HG02759 (cell line): ENCODE measurements at regions not wholly inside any gene's neighbourhood (a gene's known extent, or its start where the extent isn't known, plus 50 kb on each side); places are given as distances from the start of the nearest gene placed in this dataset.

Experiments
- ATAC-seq: cut with Tn5 transposase; IDR thresholded peaks from one replicate; pipeline ENCODE4 v1.9.1; 2021; ENCODE audit warnings: mild to moderate bottlenecking, moderate library complexity; ENCODE audit not compliant: unreplicated experiment

DNA sequence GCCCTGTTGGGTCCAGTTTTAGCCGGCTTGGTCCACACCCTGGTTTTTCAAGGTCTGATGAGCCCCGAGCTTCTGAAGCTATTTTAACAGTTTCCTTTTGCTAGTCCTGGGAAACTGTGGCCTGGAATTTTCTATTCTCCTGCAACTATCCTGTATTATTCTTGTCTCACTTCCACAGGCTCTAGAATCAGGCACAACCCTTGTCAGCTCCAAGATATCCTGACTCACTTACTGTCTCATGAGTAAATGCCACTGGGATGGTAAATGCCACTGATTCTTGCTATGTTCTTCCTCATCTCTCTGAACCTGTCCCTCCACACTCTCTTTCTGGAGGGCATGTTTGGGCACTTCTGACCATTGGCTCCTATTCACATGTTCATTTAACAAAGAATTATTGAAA is 611.5 kb upstream of the IGFBP3 start:
- no peak for ATAC-seq

DNA sequence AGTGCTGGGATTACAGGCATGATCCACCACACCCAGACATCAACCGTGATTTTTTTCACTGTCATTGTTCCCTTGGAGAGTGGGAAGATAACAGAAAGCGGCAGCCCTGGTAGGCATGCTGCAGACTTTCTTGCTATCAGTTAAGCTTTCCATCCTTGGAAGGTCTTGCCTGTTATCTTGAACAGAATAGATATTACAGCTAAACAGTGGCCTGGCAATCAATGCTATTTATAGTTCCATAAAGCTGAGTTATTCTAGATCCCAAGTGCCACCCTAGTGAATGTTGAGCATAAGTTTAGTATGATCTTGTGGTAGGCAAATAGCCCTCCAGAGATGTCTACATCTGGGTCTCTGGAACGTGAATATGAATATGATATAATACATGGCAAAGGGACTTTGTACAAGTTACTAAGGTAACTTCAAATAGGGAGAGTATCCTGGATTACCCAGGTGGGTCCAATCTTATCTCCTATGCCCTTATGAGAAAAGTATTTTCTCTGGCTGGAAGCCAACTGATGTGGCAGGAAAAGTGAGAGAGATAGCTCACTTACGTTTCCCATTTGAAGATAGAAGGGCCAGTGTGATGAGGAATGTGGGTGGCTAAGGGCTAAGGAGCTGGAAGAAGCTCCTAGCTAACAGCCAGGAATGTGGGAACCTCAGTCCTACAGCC is 609.1 kb upstream of the IGFBP3 start:
- no peak for ATAC-seq

DNA sequence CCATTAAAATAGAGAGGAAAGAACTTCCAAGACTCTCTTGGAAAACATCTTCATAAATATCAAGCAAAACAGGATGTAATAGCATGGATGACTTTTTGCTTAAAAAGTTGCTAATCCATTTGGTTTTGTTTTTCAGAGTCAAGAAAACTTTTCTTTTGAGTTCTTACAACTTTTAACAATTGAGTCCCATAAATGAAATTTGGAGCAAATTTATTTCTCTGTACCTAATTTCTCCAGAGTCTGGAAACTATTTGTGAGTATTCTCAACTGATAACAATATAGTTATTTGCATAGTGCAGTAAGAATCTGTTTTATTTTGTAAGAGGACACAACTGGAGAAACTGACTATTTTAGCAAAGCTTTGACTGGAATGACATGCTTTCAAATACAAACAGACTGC is 606.3 kb upstream of the IGFBP3 start:
- ATAC-seq = no peak

DNA sequence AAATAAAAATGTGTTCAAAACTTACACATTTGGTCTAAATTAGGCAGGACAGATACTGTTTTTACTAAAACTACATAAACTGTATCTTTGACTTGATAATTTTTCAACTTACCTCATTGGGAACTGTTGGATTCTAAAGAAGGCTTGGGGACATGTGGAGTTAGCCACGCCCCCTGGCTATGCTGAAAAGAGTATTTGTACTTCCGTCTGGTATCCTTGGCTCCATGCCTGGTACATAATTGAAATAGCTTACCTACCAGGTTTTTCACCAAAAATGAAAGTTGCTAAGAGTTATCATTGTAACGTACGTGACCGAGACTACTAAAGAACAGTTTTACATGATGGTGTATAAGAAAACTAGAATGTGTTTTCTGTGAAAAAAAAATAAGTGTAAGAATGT is 604.8 kb upstream of the IGFBP3 start:
- no peak for ATAC-seq

DNA sequence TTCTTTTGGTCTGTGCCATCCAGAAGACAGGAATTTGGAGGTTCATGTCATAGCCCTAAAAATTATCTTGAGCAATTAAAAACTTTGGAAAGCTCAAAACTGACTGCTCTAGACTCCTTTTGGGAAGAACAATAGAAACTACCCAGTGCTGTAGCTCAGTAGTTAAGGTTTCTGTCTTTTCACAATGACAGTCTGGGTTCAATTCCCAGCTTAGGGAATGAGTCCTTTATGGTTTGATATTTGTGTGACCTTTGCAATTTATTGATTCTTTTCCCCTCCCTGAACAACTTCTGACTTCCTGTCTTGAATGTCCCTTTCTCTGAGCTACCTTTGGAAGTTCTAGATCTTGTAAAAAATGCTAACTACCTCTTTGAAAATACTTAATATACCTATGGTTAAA is 603.3 kb upstream of the IGFBP3 start:
- no peak for ATAC-seq

DNA sequence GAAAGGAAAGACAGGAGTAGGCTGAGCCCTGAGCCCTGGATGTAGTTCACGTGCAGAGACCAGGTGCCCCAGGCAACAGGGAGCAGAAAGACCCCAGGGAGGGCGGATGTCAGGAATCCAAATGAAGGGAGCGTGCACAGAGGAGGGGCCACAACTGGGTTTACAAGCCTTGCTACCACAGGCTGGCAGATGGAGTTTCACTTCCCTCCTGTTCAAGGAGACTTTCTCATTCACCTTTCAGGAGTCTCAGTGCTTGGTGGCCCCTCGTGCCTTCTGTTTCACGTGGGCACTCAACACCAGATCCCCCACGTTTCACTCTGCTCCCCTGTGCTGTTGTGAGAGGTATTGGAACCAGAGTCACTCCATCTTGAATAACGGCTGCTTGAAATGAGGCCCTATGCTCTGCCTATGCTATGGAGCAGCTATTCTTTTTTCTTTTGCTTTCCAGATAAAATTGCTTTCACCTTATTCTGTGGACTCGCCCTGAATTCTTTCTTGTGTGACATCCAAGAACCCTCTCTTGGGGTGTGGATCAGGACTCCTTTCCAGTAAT is 601.4 kb upstream of the IGFBP3 start:
- ATAC-seq = no peak

DNA sequence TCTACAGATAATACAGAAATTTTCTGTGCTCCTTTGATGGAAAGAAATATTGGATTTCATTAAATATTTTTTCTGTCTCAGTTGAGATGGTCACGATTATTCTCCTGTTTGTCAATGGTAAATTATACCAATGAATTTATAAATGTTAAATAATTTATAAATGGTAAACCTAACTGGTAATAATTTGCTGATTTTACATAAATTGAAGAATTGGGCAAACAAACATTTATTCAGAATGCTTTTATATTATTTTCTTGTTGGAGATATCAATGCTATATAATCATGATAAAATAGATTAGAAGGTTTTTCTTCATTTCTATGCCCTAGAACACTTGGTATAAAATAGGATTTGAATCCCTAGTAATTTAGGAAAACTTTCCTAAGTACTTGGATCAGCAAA is 597.6 kb upstream of the IGFBP3 start:
- ATAC-seq = no peak

DNA sequence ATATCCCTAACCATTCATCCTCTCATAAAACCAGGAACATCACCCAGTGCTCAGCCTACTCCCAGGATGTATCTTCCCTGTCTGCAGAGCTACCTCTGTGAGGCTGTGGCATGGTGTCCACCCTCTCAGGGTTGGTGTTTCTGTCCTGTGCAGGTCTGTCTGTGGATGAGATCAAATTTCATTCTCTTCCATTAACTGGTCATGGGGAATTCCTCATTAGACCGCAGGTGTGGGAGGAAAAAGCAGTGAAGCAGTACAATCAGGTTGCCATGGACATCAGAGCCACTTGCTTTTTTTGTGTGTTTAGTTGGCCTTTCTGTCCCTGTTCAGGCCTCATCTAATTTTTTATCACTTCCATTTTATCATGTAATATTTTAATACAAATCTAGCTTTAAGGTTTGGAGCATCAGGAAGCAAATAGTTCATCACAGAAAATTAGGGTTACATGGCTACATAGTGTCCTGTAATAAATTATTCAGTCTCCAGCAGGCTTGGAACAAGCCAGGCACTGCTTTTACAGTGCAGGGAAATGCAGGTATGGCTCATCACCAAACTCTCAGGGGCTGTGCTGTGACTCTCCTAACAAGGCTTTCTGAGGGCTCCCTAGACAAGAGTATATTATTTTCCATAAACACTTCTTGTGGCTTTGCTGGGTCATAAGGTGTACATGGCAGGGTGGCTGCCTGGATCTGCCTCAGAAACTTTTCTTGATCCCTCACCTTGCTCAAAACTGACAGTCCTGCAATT is 594.9 kb upstream of the IGFBP3 start:
- ATAC-seq = no peak

DNA sequence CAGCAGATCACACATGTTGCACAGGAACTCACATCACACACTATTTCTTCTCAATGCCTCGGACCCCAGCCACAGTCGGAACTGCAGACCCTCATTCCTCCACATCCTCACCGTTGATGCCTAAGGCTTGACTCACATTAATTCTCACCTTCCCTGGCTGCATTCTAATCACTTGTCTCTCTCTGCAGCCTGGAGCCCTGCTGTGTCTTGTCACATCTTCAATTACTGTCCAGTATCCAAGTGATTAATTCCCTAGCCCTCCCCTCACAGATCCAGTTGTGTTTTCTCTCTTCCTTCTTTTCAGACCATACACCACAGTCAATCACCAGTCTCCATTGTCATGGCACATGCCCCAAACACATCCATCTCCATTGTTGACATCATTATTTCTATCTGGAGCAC is 592.4 kb upstream of the IGFBP3 start:
- no peak for ATAC-seq

DNA sequence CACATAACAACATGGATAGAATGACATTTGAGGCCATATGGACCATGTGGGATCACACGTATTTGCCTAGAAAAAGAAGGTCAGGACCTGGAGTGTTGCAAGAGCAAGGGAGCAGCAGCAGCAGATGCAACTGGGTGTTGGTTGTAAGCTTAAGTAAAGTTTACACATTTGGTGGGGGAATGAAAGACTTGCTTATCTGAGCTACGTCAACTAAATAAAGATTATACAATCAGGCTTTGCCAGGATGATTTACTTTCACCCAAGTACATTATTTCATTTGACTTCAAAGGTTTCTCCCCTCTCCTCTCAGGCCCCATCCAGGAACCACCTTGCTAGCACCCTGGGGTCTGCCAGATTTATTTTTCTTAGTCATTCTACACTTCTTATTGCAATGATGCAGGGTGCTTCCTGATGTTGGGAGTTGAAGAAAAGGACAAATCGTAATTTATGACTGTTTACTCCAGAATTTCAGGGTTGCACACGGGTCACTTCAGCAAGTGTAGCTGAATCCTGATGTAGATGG is 591.9 kb upstream of the IGFBP3 start:
- no peak for ATAC-seq

DNA sequence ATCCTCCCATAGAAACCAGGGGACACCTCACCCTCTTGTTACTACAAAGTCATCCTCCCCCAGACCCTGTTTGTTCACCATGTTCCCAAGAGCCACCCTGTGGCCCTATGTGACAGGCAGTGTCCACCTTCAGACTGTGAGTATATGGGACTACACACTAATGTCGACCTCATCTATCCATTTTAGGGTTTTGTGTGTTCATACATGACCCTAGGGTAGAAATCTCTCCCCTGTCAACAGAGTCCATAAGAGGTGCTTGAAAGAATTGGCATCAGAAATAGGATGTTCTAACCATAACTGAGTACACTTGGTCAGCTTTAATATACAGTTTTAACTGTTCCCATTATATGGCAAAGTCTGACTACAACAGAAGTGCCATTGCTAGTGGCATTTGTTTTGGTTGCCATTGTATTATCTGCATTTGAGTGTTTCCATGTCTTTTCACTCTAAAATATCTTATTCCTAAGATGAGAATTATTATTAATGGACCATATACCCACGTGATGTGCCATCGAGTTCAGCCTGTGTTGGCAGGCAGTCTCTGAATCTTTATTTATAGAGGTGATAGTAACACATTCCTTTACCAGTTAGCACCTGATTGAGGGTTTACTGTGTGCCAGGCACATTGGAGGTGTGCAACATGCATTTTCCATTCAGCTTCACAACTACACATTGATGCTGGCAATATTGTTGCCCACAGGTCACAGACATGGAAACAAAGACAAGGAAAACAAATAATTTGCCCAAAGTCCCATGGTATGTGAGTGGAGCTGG is 590.6 kb upstream of the IGFBP3 start:
- ATAC-seq = no peak

DNA sequence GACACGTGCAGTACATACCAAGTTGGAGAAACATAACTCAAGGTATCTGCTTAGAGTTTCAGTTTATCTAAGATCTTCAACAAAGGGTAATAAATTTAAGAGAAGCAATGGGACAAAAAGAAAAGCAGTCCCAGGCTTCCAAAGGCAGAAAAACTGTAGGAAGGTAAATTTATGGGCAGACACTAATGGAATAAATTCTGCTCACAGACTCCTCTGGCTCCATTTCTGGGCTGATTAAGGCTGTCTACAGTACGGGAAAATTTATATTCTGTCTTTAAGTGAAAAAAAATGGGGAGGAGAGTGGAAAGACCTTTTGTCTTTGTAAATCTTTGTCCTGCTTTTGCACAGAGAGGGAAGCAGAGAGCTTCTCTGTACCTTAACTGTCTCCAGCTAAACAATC is 587.5 kb upstream of the IGFBP3 start:
- no peak for ATAC-seq

DNA sequence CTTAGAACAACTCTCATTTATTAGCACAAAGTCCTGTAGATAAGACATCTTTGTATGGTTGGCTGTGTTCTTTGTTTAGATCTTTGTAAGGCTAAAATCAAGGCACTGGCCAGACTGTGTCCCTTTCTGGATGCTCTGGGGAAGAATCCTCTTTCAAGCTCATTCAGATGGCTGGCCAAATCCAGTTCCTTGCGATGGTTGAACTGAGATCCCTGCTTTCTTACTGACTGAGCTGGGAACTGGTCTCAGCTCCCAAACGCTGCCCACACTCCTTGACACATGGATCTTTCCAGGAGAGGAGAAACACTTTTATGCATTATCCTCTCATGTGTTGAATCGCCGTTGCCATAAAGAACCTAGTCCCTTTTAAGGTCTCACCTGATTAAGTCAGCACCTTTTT is 586.5 kb upstream of the IGFBP3 start:
- ATAC-seq = no peak

DNA sequence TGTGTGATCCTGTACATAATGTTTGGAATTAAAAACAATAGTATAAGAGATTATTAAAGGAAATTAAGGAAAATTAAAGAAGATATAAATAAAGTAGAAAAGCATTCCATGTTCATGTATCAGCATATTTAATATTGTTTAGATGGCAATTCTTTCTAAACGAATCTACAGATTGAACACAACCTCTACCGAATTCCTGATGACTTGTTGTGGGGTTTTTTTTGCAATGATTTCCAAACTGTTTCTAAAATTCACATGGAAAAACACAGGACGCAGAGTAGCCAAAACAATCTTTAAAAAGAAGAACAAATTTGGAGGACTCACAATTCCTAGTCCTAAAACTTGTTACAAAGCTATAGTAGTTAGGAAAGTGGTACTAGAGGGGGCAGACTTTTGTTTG is 573.4 kb upstream of the IGFBP3 start:
- ATAC-seq = no peak

DNA sequence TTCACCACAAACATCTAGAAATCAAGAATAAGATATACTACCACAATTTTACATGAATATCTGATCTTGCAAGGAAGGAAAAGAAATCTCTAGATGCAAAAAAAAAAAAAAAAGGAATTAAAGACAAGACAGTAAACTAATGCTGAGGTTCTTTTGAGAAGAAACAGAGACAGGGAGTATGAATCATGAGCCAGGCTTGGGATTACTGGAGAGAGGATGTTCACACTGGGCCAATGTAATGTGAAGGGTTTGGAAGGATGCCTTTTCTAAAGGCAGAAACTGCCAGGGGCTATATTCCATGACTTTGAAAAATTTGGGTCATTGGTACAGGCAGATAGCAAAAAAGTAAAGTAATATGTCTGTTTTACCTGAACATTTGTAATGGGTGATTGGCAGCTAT is 573.0 kb upstream of the IGFBP3 start:
- no peak for ATAC-seq

DNA sequence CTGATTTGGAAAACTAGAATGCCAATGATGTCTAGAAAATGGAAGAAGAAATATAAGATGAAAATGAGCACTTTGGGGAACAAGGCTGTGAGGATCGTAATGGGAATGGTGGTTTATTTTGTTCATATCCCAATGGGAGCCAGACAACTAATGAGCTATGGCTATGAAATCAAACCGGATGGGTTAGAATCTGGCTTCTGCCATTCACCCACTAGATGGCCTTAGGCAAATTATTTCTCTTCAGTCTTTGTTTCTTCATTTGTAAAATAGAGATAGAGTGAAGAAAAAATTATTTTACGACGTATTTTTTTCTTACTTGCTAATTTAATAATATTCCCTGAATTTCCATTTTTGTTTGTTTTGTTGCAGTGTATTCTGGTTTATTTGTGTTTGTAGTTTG is 572.1 kb upstream of the IGFBP3 start:
- no peak for ATAC-seq

DNA sequence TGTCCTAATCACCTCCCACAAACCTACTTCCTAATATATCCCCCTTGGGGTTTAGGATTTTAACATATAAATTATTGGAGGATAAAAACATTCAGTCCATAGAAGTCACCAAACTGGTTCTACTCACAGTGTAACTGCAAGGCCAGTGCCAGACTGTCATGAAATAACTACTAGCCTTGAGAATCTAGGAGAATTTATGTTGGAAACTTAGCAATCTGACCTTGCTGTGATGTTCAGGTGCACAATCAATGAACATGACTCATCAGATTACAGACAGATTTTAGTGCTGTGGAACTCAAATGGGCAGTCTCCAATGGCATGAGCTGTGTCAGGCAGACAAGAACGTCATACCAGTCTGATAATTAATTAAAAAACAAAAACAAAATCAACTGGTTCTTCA is 571.4 kb upstream of the IGFBP3 start:
- ATAC-seq = no peak

DNA sequence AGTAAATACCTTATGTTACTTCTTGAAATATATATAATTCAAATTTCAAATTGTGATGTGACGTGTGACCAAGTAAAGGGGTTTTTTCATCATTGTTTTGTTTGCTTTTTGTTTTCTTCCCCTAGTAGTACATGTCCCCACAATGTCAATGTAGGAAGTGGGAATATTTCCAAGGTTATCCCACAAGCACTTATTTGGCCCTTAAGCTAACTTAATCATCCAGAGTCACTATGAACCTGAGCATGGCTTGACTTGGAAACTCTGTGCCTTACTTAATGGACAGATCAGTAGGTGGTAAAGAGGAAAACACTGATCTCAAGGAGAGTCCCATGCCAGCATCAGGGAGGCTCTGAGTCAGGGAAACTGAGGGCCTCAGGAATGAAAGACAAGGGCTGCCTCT is 569.3 kb upstream of the IGFBP3 start:
- no peak for ATAC-seq

DNA sequence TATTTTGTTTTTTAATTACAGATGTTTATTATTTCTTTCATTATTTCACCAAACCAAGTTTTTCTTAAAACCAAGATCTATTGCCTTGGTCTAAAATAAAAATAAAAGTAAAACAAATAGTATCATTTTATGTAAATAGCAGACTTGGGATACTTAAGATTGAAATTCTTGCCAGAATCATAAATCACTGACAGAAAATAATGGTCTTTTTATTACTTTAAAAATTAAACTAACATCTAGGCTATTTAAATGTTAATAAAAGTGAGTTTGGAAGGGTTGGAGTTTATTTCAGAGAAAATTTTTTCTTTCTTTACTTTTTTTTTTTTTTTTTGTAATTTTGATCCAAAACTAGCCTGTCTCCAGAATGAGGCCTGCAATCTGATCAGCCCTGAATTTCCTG is 568.0 kb upstream of the IGFBP3 start:
- ATAC-seq = no peak

DNA sequence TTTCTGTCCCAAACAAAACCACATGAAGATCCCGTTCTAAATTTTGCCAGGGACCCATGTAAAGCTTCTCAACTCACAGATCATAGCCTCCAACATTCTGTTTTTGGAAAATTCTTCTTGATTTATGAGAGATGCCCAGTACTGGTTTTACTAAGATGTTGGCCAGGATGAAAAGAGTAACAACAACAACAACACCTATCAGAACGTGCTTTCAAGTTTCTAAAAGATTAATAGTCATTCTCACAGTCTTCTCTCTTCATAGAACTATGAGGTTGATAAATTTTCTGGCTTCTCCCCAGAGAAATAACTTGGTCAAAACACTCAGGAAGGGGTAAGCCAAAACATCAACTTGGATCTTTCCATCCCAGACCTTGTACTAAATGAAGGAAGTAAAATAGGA is 567.5 kb upstream of the IGFBP3 start:
- no peak for ATAC-seq
